Superior temporal gyrus (tissue), 1 donor: ENCODE measurements at regions not wholly inside any gene's neighbourhood (a gene's known extent, or its start where the extent isn't known, plus 50 kb on each side); places are given as distances from the start of the nearest gene placed in this dataset.

Source experiments
- DNase-seq: peaks from one replicate; pipeline ENCODE4 v3.0.0-alpha.2; 2016; ENCODE audit errors: extremely low spot score

GRCh38 chr4:16365036-16365569 lies 138.8 kb upstream of the TAPT1 start:
- no peak for DNase-seq

GRCh38 chr4:16360694-16361262 lies 134.5 kb upstream of the TAPT1 start:
- no peak for DNase-seq

- no peak for DNase-seq
Measured at GRCh38 chr4:16353165-16353564, 126.9 kb upstream of the TAPT1 start.

- no peak for DNase-seq
Measured at GRCh38 chr4:16351161-16351560, 124.9 kb upstream of the TAPT1 start.

- DNase-seq: no peak
Measured at GRCh38 chr4:16344853-16345252, 118.6 kb upstream of the TAPT1 start.

- DNase-seq: no peak
Measured at GRCh38 chr4:16337936-16338335, 111.7 kb upstream of the TAPT1 start.

- no peak for DNase-seq
Measured at GRCh38 chr4:16334601-16335000, 108.3 kb upstream of the TAPT1 start.

GRCh38 chr4:16329797-16330134 lies 103.5 kb upstream of the TAPT1 start:
- no peak for DNase-seq

GRCh38 chr4:16329125-16329796 lies 103.0 kb upstream of the TAPT1 start:
- DNase-seq: no peak

- DNase-seq: no peak
Measured at GRCh38 chr4:16322183-16322582, 95.9 kb upstream of the TAPT1 start.

GRCh38 chr4:16315456-16315855 lies 89.2 kb upstream of the TAPT1 start:
- DNase-seq: no peak

GRCh38 chr4:16310606-16311005 lies 84.3 kb upstream of the TAPT1 start:
- DNase-seq: no peak

- DNase-seq: no peak
Measured at GRCh38 chr4:16302648-16303047, 76.4 kb upstream of the TAPT1 start.

- no peak for DNase-seq
Measured at GRCh38 chr4:16297003-16297402, 70.7 kb upstream of the TAPT1 start.

GRCh38 chr4:16294455-16294854 lies 68.2 kb upstream of the TAPT1 start:
- no peak for DNase-seq

GRCh38 chr4:16293210-16293838 lies 67.1 kb upstream of the TAPT1 start:
- DNase-seq: no peak

GRCh38 chr4:16292585-16292984 lies 66.3 kb upstream of the TAPT1 start:
- DNase-seq: no peak

GRCh38 chr4:16290681-16291420 lies 64.6 kb upstream of the TAPT1 start:
- no peak for DNase-seq

GRCh38 chr4:16289897-16290554 lies 63.8 kb upstream of the TAPT1 start:
- DNase-seq: peak; percentile 93

GRCh38 chr4:16284050-16284449 lies 57.8 kb upstream of the TAPT1 start:
- DNase-seq: no peak

GRCh38 chr4:16278178-16278577 lies 51.9 kb upstream of the TAPT1 start:
- no peak for DNase-seq
